COLO668 (cell line): ENCODE measurements at regions not wholly inside any gene's neighbourhood (a gene's known extent, or its start where the extent isn't known, plus 50 kb on each side); places are given as distances from the start of the nearest gene placed in this dataset.

ENCODE experiments used
- DNase-seq: peaks from one replicate; lab custom pipeline; 2025; ENCODE audit not compliant: unreplicated experiment; lab: John Stamatoyannopoulos, UW

GRCh38 chr2:5953525-5953924, 261.3 kb downstream of the SOX11 start:
- DNase-seq: no peak

GRCh38 chr2:5954509-5954908, 262.3 kb downstream of the SOX11 start:
- no peak for DNase-seq

- DNase-seq: no peak
Measured at GRCh38 chr2:5955921-5956320, 263.7 kb downstream of the SOX11 start.

- DNase-seq: peak; percentile 65
Measured at GRCh38 chr2:5959836-5960820, 267.9 kb downstream of the SOX11 start.

GRCh38 chr2:5967506-5967905, 275.3 kb downstream of the SOX11 start:
- no peak for DNase-seq

- no peak for DNase-seq
Measured at GRCh38 chr2:5969303-5969702, 277.1 kb downstream of the SOX11 start.

GRCh38 chr2:5970347-5970746, 278.2 kb downstream of the SOX11 start:
- DNase-seq: no peak

GRCh38 chr2:5974477-5974876, 282.3 kb downstream of the SOX11 start:
- DNase-seq: no peak

- DNase-seq: no peak
Measured at GRCh38 chr2:5975401-5975800, 283.2 kb downstream of the SOX11 start.

- DNase-seq: no peak
Measured at GRCh38 chr2:5976531-5977065, 284.4 kb downstream of the SOX11 start.

GRCh38 chr2:5977477-5977876, 285.3 kb downstream of the SOX11 start:
- DNase-seq: no peak

- no peak for DNase-seq
Measured at GRCh38 chr2:5978131-5978751, 286.1 kb downstream of the SOX11 start.

- no peak for DNase-seq
Measured at GRCh38 chr2:5980450-5981190, 288.4 kb downstream of the SOX11 start.

- no peak for DNase-seq
Measured at GRCh38 chr2:5982193-5982902, 290.2 kb downstream of the SOX11 start.

GRCh38 chr2:5982903-5983265, 290.7 kb downstream of the SOX11 start:
- no peak for DNase-seq

GRCh38 chr2:5983511-5984272, 291.5 kb downstream of the SOX11 start:
- no peak for DNase-seq

- no peak for DNase-seq
Measured at GRCh38 chr2:5984273-5984655, 292.1 kb downstream of the SOX11 start.

GRCh38 chr2:5984946-5985345, 292.8 kb downstream of the SOX11 start:
- DNase-seq: no peak

GRCh38 chr2:5985536-5986385, 293.6 kb downstream of the SOX11 start:
- DNase-seq: no peak
